Ishikawa (cell line): ENCODE measurements at regions not wholly inside any gene's neighbourhood (a gene's known extent, or its start where the extent isn't known, plus 50 kb on each side); places are given as distances from the start of the nearest gene placed in this dataset.

Experiments
- CEBPB ChIP-seq: IDR thresholded peaks from 2 replicates; pipeline ENCODE4 v1.6.1; 2012
- CREB1 ChIP-seq: IDR thresholded peaks from 2 replicates; pipeline ENCODE4 v1.6.1; 2012; ENCODE audit warnings: low read depth
- EGR1 ChIP-seq: IDR thresholded peaks from 2 replicates; pipeline ENCODE4 v1.6.1; 2012
- EP300 ChIP-seq: IDR thresholded peaks from 2 replicates; pipeline ENCODE4 v1.6.1; 2012; ENCODE audit warnings: borderline replicate concordance
- FOXM1 ChIP-seq: IDR thresholded peaks from 2 replicates; pipeline ENCODE4 v1.6.1; 2012; ENCODE audit warnings: low read depth, borderline replicate concordance
- MAX ChIP-seq: IDR thresholded peaks from 2 replicates; pipeline ENCODE4 v1.6.1; 2012
- NFIC ChIP-seq: IDR thresholded peaks from 2 replicates; pipeline ENCODE4 v1.6.1; 2012
- RAD21 ChIP-seq: IDR thresholded peaks from 2 replicates; pipeline ENCODE4 v1.6.1; 2012; ENCODE audit warnings: low read depth
- REST ChIP-seq: IDR thresholded peaks from 2 replicates; pipeline ENCODE4 v1.6.1; 2012; ENCODE audit warnings: low read depth, mild to moderate bottlenecking
- TAF1 ChIP-seq: IDR thresholded peaks from 2 replicates; pipeline ENCODE4 v1.6.1; 2012; ENCODE audit warnings: low read depth, mild to moderate bottlenecking
- TCF12 ChIP-seq: IDR thresholded peaks from 2 replicates; pipeline ENCODE4 v1.6.1; 2012; ENCODE audit warnings: low read depth
- TEAD4 ChIP-seq: IDR thresholded peaks from 2 replicates; pipeline ENCODE4 v1.6.1; 2012
- USF1 ChIP-seq: IDR thresholded peaks from 2 replicates; pipeline ENCODE4 v1.6.1; 2012
- YY1 ChIP-seq: IDR thresholded peaks from 2 replicates; pipeline ENCODE4 v1.6.1; 2012; ENCODE audit warnings: low read depth
- ZBTB7A ChIP-seq: IDR thresholded peaks from 2 replicates; pipeline ENCODE4 v1.6.1; 2012; ENCODE audit warnings: low read depth

- no peak for TF ChIP-seq TEAD4
- TF ChIP-seq RAD21 = no peak
- no peak for TF ChIP-seq REST
- TF ChIP-seq TAF1 = no peak
- no peak for TF ChIP-seq MAX
- TF ChIP-seq FOXM1 = no peak
- TF ChIP-seq USF1 = no peak
- no peak for TF ChIP-seq YY1
- TF ChIP-seq NFIC = no peak
- TF ChIP-seq EP300 = no peak
- no peak for TF ChIP-seq CREB1
- no peak for TF ChIP-seq CEBPB
- TF ChIP-seq ZBTB7A = no peak
Measured at GRCh38 chr2:121858369-121858768, 102.9 kb downstream of the TSN start.

GRCh38 chr2:121858847-121859246, 103.4 kb downstream of the TSN start:
- TF ChIP-seq MAX (no peak), NFIC (no peak), RAD21 (no peak), CREB1 (no peak), YY1 (no peak), EP300 (no peak), EGR1 (no peak), REST (no peak), USF1 (no peak), TAF1 (no peak)

GRCh38 chr2:121860033-121860757, 104.7 kb downstream of the TSN start:
- TF ChIP-seq CEBPB (no peak), USF1 (no peak), MAX (no peak), FOXM1 (no peak), CREB1 (no peak), NFIC (no peak), YY1 (no peak), TEAD4 (no peak), REST (no peak), RAD21 (no peak), ZBTB7A (no peak), TCF12 (no peak), TAF1 (no peak), EGR1 (no peak), EP300 (no peak)

GRCh38 chr2:121860758-121861227, 105.3 kb downstream of the TSN start:
- TF ChIP-seq CEBPB (no peak), EP300 (no peak), YY1 (no peak), EGR1 (no peak), RAD21 (no peak), TAF1 (no peak), REST (no peak), MAX (no peak), ZBTB7A (no peak), FOXM1 (no peak), CREB1 (no peak), NFIC (no peak), TCF12 (no peak), USF1 (no peak), TEAD4 (no peak)
